ENCODE measurements at regions not wholly inside any gene's neighbourhood (a gene's known extent, or its start where the extent isn't known, plus 50 kb on each side); places are given as distances from the start of the nearest gene placed in this dataset.

GRCh38 chr5:75856056-75856455, 138.8 kb upstream of the POC5 start:
- no peak for TF ChIP-seq CTCF (IDR thresholded peaks at IDR 0.05; ENCODE audit: low read depth, low read length)
- Histone ChIP-seq H3K27ac (no peak overlapping the region), H3K4me3 (no peak overlapping the region), H3K9me3 (ENCODE audit: low read depth) (no peaks in the 10 kb centered on the region), H3K36me3 (no peaks in the 10 kb centered on the region), H3K4me1 (ENCODE audit: low read depth) (no peaks in the 10 kb centered on the region), H3K27me3 (no peaks in the 10 kb centered on the region)
- no peak for DNase-seq (ENCODE audit: low read depth in 1 of 2, low spot score in 1 of 2)

GRCh38 chr5:75848077-75848476, 130.8 kb upstream of the POC5 start:
- H3K27ac ChIP-seq, result no peak overlapping the region
- DNase-seq (ENCODE audit: low read depth in 1 of 2, low spot score in 1 of 2), result peak in 1 of 2 donors; percentile 43
- H3K4me1 ChIP-seq (ENCODE audit: low read depth), result peaks cover 24% of the 10 kb centered on the region
- H3K9me3 ChIP-seq (ENCODE audit: low read depth), result no peaks in the 10 kb centered on the region
- H3K4me3 ChIP-seq, result no peak overlapping the region
- no peak for TF ChIP-seq CTCF (IDR thresholded peaks at IDR 0.05; ENCODE audit: low read depth, low read length)
- H3K27me3 ChIP-seq, result no peaks in the 10 kb centered on the region
- H3K36me3 ChIP-seq, result no peaks in the 10 kb centered on the region

GRCh38 chr5:75847561-75848021, 130.4 kb upstream of the POC5 start:
- Histone ChIP-seq H3K9me3 (ENCODE audit: low read depth) (no peaks in the 10 kb centered on the region), H3K36me3 (no peaks in the 10 kb centered on the region), H3K4me3 (no peak overlapping the region), H3K27me3 (no peaks in the 10 kb centered on the region), H3K27ac (no peak overlapping the region), H3K4me1 (ENCODE audit: low read depth) (peaks cover 29% of the 10 kb centered on the region)
- TF ChIP-seq CTCF (IDR thresholded peaks at IDR 0.05; ENCODE audit: low read depth, low read length), result no peak
- DNase-seq (ENCODE audit: low read depth in 1 of 2, low spot score in 1 of 2), result no peak

GRCh38 chr5:75844301-75844700, 127.1 kb upstream of the POC5 start:
- Histone ChIP-seq H3K36me3 (no peaks in the 10 kb centered on the region), H3K9me3 (ENCODE audit: low read depth) (no peaks in the 10 kb centered on the region), H3K27me3 (no peaks in the 10 kb centered on the region), H3K4me1 (ENCODE audit: low read depth) (peaks cover 32% of the 10 kb centered on the region), H3K4me3 (no peak overlapping the region), H3K27ac (no peak overlapping the region)
- TF ChIP-seq CTCF (IDR thresholded peaks at IDR 0.05; ENCODE audit: low read depth, low read length), result no peak
- DNase-seq (ENCODE audit: low read depth in 1 of 2, low spot score in 1 of 2), result no peak

- DNase-seq (ENCODE audit: low read depth in 1 of 2, low spot score in 1 of 2), result no peak
Observed at GRCh38 chr5:75843319-75843718, 126.1 kb upstream of the POC5 start.

More at GRCh38 chr5:75843319-75843718, 126.1 kb upstream of the POC5 start:
- Histone ChIP-seq H3K27me3 (no peaks in the 10 kb centered on the region), H3K4me1 (ENCODE audit: low read depth) (peaks cover 32% of the 10 kb centered on the region), H3K9me3 (ENCODE audit: low read depth) (no peaks in the 10 kb centered on the region), H3K4me3 (no peak overlapping the region), H3K36me3 (no peaks in the 10 kb centered on the region), H3K27ac (no peak overlapping the region)
- no peak for TF ChIP-seq CTCF (IDR thresholded peaks at IDR 0.05; ENCODE audit: low read depth, low read length)

Data from cardiac muscle cell (in vitro differentiated cells and primary cell).